ENCODE measurements at regions not wholly inside any gene's neighbourhood (a gene's known extent, or its start where the extent isn't known, plus 50 kb on each side); places are given as distances from the start of the nearest gene placed in this dataset.

- TF ChIP-seq CTCF (conservative IDR thresholded peaks at IDR 0.05) (no peak), ZFX (IDR thresholded peaks at IDR 0.05) (no peak)
Observed at GRCh38 chr5:173777674-173778073, 110.5 kb upstream of the CPEB4 start.

Data from C4-2B (cell line).